GM18517 (cell line): ENCODE measurements at regions not wholly inside any gene's neighbourhood (a gene's known extent, or its start where the extent isn't known, plus 50 kb on each side); places are given as distances from the start of the nearest gene placed in this dataset.

Experiments used
- ATAC-seq: cut with Tn5 transposase; IDR thresholded peaks from one replicate; pipeline ENCODE4 v1.9.1; 2021; ENCODE audit warnings: mild to moderate bottlenecking, moderate library complexity; ENCODE audit not compliant: unreplicated experiment

GRCh38 chr2:226581004-226581403 is 218.6 kb downstream of the IRS1 start:
- ATAC-seq = no peak

GRCh38 chr2:226580403-226580802 is 219.2 kb downstream of the IRS1 start:
- ATAC-seq = no peak

- no peak for ATAC-seq
Observed at GRCh38 chr2:226579519-226579918, 220.1 kb downstream of the IRS1 start.

GRCh38 chr2:226578879-226579278 is 220.7 kb downstream of the IRS1 start:
- no peak for ATAC-seq

GRCh38 chr2:226578373-226578772 is 221.2 kb downstream of the IRS1 start:
- no peak for ATAC-seq

- no peak for ATAC-seq
Observed at GRCh38 chr2:226575928-226576327, 223.7 kb downstream of the IRS1 start.

GRCh38 chr2:226573158-226573557 is 226.5 kb downstream of the IRS1 start:
- ATAC-seq = no peak

GRCh38 chr2:226564667-226565066 is 235.0 kb downstream of the IRS1 start:
- ATAC-seq = no peak

GRCh38 chr2:226561962-226562361 is 237.7 kb downstream of the IRS1 start:
- no peak for ATAC-seq

- no peak for ATAC-seq
Observed at GRCh38 chr2:226560325-226560724, 239.3 kb downstream of the IRS1 start.

GRCh38 chr2:226559536-226559935 is 240.1 kb downstream of the IRS1 start:
- no peak for ATAC-seq

- no peak for ATAC-seq
Observed at GRCh38 chr2:226558418-226558817, 241.2 kb downstream of the IRS1 start.

GRCh38 chr2:226556050-226556449 is 243.6 kb downstream of the IRS1 start:
- no peak for ATAC-seq

- ATAC-seq = no peak
Observed at GRCh38 chr2:226554701-226555100, 244.9 kb downstream of the IRS1 start.

- ATAC-seq = no peak
Observed at GRCh38 chr2:226553333-226553732, 246.3 kb downstream of the IRS1 start.

GRCh38 chr2:226552571-226553285 is 246.9 kb downstream of the IRS1 start:
- no peak for ATAC-seq

GRCh38 chr2:226551522-226552250 is 247.9 kb downstream of the IRS1 start:
- no peak for ATAC-seq

- ATAC-seq = no peak
Observed at GRCh38 chr2:226550801-226551200, 248.8 kb downstream of the IRS1 start.

GRCh38 chr2:226548732-226549131 is 250.9 kb downstream of the IRS1 start:
- ATAC-seq = no peak

- ATAC-seq = no peak
Observed at GRCh38 chr2:226544596-226545210, 254.9 kb downstream of the IRS1 start.

- no peak for ATAC-seq
Observed at GRCh38 chr2:226540204-226540994, 259.2 kb downstream of the IRS1 start.
